Osteoblast (primary cell): ENCODE measurements at regions not wholly inside any gene's neighbourhood (a gene's known extent, or its start where the extent isn't known, plus 50 kb on each side); places are given as distances from the start of the nearest gene placed in this dataset.

Experiments
- DNase-seq: peaks from one replicate; pipeline ENCODE4 v3.0.0; 2011; ENCODE audit warnings: low spot score, mixed read lengths; ENCODE audit not compliant: insufficient read length; ENCODE audit errors: missing footprints
- H2AFZ ChIP-seq: 2 replicates; pipeline ENCODE4 v1.6.0; 2011; ENCODE audit warnings: mild to moderate bottlenecking, low read length
- H3K27ac ChIP-seq: 2 replicates; pipeline ENCODE4 v1.5.1; 2011; ENCODE audit warnings: mild to moderate bottlenecking, low read depth, low read length, moderate library complexity
- H3K27me3 ChIP-seq: 2 replicates; pipeline ENCODE4 v1.6.0; 2012; ENCODE audit warnings: mild to moderate bottlenecking, control low read depth, inconsistent platforms, low read length, moderate library complexity; ENCODE audit not compliant: insufficient read depth
- H3K36me3 ChIP-seq: 2 replicates; pipeline ENCODE4 v1.5.1; 2011; ENCODE audit warnings: mild to moderate bottlenecking, low read length, control low read depth, moderate library complexity; ENCODE audit not compliant: insufficient read depth
- H3K4me1 ChIP-seq: 2 replicates; pipeline ENCODE4 v1.5.1; 2011; ENCODE audit warnings: mild to moderate bottlenecking, low read length, control low read depth, moderate library complexity; ENCODE audit not compliant: insufficient read depth
- H3K4me2 ChIP-seq: 2 replicates; pipeline ENCODE4 v1.6.0; 2011; ENCODE audit warnings: mild to moderate bottlenecking, low read length; ENCODE audit not compliant: insufficient read depth
- H3K4me3 ChIP-seq: fragments of 200-600 bp; sonication (generic); 3 replicates; pipeline ENCODE4 v1.5.1; 2012; ENCODE audit warnings: mild to moderate bottlenecking, low read length, inconsistent platforms; ENCODE audit not compliant: insufficient read depth
- H3K79me2 ChIP-seq: 2 replicates; pipeline ENCODE4 v1.6.0; 2012; ENCODE audit warnings: mild to moderate bottlenecking, low read length, control low read depth, inconsistent platforms; ENCODE audit not compliant: insufficient read depth
- H3K9me3 ChIP-seq: 2 replicates; pipeline ENCODE4 v1.5.1; 2011; ENCODE audit warnings: low read depth, low read length, control low read depth
- H4K20me1 ChIP-seq: 2 replicates; pipeline ENCODE4 v1.6.0; 2012; ENCODE audit warnings: mild to moderate bottlenecking, low read length, control low read depth; ENCODE audit not compliant: insufficient read depth
- CTCF ChIP-seq: IDR thresholded peaks from 2 replicates; pipeline ENCODE4 v1.5.1; 2011; ENCODE audit warnings: mild to moderate bottlenecking, low read depth, low read length, moderate library complexity; ENCODE audit errors: extremely low read depth

DNA sequence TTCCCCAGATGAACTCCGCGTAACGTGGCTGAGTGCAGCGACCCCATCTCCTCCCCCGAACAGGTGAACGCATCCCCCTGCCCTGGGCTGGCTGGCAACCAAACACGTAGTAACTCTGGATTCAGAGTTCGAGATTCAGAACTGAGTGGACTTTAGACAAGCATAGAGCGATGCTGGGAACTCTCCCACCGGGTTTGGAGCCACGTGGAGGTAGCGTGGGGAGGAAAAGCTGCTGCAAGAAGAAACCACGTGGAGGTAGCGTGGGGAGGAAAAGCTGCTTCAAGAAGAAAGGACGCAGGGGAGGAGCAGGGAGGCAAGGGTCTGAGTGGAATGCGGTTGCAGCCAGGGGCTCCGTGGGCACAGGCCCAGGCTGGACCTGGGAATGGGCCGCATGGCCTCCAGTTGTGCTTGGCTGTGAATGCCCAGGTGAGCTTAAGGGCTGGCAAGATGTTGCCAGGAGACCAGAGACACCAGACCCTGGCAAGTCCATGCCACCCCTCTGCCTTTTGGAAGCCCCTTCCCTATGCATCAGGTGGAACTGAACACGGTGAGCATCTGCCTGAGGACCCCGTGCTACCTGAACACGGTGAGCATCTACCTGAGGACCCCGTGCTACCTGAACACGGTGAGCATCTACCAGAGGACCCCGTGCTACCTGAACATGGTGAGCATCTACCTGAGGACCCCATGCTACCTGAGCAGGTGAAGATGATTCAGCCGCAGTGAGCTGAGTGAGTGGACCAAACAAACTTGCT lies 118.0 kb upstream of the FRMD1 start:
- Histone ChIP-seq H3K4me3 (no peak overlapping the region), H3K36me3 (no peaks in the 10 kb centered on the region), H4K20me1 (no peaks in the 10 kb centered on the region), H3K9me3 (no peaks in the 10 kb centered on the region), H3K27me3 (no peaks in the 10 kb centered on the region), H3K4me2 (no peak overlapping the region), H3K4me1 (no peaks in the 10 kb centered on the region), H3K79me2 (no peaks in the 10 kb centered on the region), H2AFZ (no peak overlapping the region), H3K27ac (no peak overlapping the region)
- no peak for TF ChIP-seq CTCF
- DNase-seq = no peak

DNA sequence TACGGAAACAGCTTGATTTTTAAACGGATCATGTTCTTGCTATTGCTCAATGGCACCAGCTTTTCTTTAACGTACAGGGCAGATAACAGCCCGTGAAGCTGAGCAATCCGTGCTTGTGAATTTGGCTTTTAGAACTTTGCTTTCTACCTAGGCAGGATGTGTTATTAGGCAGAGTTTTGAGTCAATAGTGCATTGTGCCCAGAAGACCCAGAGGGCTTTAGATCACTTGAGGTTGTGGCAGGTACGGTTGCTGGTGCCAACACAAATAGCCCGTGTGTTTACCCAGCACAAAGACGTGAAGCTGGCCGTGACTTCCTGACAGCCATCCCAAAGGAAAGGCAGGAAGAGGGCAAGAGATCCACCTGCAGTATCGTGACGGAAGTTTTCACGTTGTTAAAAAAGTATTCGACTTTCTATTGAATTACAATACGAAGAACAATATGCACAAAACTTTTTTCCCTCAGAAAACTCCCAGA lies 117.4 kb upstream of the FRMD1 start:
- Histone ChIP-seq H3K9me3 (no peaks in the 10 kb centered on the region), H3K4me3 (no peak overlapping the region), H4K20me1 (no peaks in the 10 kb centered on the region), H2AFZ (no peak overlapping the region), H3K4me1 (no peaks in the 10 kb centered on the region), H3K79me2 (no peaks in the 10 kb centered on the region), H3K36me3 (no peaks in the 10 kb centered on the region), H3K27me3 (no peaks in the 10 kb centered on the region), H3K4me2 (no peak overlapping the region), H3K27ac (no peak overlapping the region)
- DNase-seq = no peak
- TF ChIP-seq CTCF = no peak

- no peak for DNase-seq
- no peaks in the 10 kb centered on the region for H3K27me3 ChIP-seq
- H2AFZ ChIP-seq = no peak overlapping the region
- no peaks in the 10 kb centered on the region for H3K36me3 ChIP-seq
- H3K9me3 ChIP-seq = no peaks in the 10 kb centered on the region
- no peak overlapping the region for H3K4me2 ChIP-seq
- H4K20me1 ChIP-seq = no peaks in the 10 kb centered on the region
- H3K4me3 ChIP-seq = no peak overlapping the region
- no peak overlapping the region for H3K27ac ChIP-seq
- no peak for TF ChIP-seq CTCF
- H3K79me2 ChIP-seq = no peaks in the 10 kb centered on the region
- H3K4me1 ChIP-seq = no peaks in the 10 kb centered on the region
Measured at GRCh38 chr6:168195712-168196111, 116.7 kb upstream of the FRMD1 start.

DNA sequence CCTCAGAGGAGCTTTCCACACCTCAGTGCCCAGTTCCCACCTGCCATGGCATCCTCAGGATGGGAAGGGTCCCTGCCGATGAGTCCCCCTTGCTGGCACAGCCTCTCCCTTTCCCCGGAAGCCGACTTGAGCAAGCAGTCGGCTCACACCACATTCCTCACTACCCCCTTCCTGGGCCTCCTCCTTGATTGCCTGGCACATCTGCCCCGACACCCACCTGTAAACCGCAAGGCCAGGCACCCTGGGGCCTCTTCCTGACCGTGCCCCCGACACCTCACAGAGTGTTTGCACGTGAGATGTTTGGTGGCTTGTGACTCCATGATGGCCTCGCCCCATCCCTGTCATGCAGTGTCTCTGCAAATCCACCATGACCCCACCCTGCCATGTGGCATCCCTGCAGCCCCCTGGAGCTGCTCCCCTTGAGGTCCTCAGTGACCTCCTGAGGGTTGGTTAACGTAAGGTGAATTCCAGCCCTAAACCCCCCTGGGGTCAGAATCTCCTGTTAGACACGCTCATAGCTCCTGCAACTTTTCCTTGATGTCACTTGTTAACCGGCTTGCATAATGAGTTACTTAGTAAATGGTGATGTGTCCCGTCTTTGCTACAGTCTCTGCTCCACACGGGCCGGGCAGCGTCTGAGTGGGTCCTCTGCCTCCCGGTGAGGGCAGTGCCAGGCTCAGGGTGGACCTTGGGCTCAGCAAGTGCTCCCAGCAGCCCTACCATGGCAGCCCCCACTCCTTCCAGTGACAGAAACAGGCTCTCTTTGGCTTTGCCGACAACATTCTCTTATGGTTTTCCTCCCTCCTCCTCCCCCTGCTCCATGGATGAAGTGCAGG lies 115.9 kb upstream of the FRMD1 start:
- TF ChIP-seq CTCF = no peak
- Histone ChIP-seq H2AFZ (no peak overlapping the region), H3K36me3 (no peaks in the 10 kb centered on the region), H3K4me2 (no peak overlapping the region), H3K9me3 (no peaks in the 10 kb centered on the region), H3K4me3 (no peak overlapping the region), H3K79me2 (no peaks in the 10 kb centered on the region), H3K27ac (no peak overlapping the region), H3K27me3 (no peaks in the 10 kb centered on the region), H4K20me1 (no peaks in the 10 kb centered on the region), H3K4me1 (no peaks in the 10 kb centered on the region)
- DNase-seq = no peak
